ENCODE measurements at regions not wholly inside any gene's neighbourhood (a gene's known extent, or its start where the extent isn't known, plus 50 kb on each side); places are given as distances from the start of the nearest gene placed in this dataset.

DNA sequence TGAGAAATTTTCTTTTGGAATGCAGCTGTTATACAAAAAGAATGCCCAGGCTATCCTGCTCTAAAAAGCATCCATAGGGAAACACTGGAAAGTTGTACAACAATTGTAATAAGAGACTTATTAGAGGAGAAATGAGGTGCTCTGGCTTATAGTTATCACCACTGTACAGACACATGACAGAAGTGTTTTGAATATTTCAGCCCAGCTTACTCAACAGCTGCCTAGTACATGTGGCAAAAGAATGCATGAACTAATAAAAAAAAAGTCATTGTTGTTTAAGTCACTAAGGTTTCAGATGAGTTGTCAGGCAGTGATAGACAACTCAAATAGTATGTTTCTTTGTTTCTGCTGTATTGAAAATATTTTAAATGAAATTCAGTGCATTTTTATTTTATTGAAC is 307.7 kb downstream of the GPM6A start:
- intact Hi-C loops (cut with micrococcal nuclease): no loop called here
- CTCF ChIA-PET: no interaction called here
- Histone ChIP-seq H3K27me3 (ENCODE audit: insufficient read depth, low read length) (no peaks in the 10 kb centered on the region), H4K20me1 (ENCODE audit: insufficient read depth) (no peaks in the 10 kb centered on the region), H3K4me2 (ENCODE audit: low read length) (no peak overlapping the region), H3K27ac (ENCODE audit: low read depth, low read length) (no peak overlapping the region), H3K36me3 (ENCODE audit: control insufficient read depth in 1 of 2, insufficient read depth in 2 of 2, low read length in 2 of 2) (no peaks in the 10 kb centered on the region), H3K79me2 (ENCODE audit: insufficient read depth, low read length) (no peaks in the 10 kb centered on the region), H3K9me3 (ENCODE audit: control insufficient read depth in 1 of 2, insufficient read depth in 1 of 2, low read depth in 1 of 2, low read length in 2 of 2) (no peaks in the 10 kb centered on the region), H3K4me3 (replicated peaks in 1 of 2; ENCODE audit: low read depth in 1 of 2, low read length in 2 of 2) (no peak overlapping the region), H2AFZ (ENCODE audit: low read depth, low read length, poor library complexity, severe bottlenecking) (no peak overlapping the region), H3K9me2 (ENCODE audit: insufficient read depth) (no peaks in the 10 kb centered on the region), H3K9ac (ENCODE audit: low read length) (no peak overlapping the region), H3K4me1 (ENCODE audit: control insufficient read depth in 1 of 2, insufficient read depth in 2 of 2, low read length in 2 of 2) (no peaks in the 10 kb centered on the region)
- POLR2A ChIA-PET: no interaction called here
- RAD21 ChIA-PET (ENCODE audit: low non-redundant PET in 1 of 2, low total read pairs in 2 of 2, uncharacterized antibody in 2 of 2, unreplicated experiment in 2 of 2): no interaction called here
- ATAC-seq: no peak
- TF ChIP-seq ZNF274 (IDR thresholded peaks at IDR 0.05; ENCODE audit: low read depth, low read length) (no peak), SIN3A (IDR thresholded peaks at IDR 0.05; ENCODE audit: low read depth) (no peak), CEBPB (IDR thresholded peaks at IDR 0.05; ENCODE audit: low read depth) (no peak), TCF7L2 (IDR thresholded peaks at IDR 0.05; ENCODE audit: borderline replicate concordance, extremely low read depth, insufficient read depth, insufficient read length) (no peak), EZH2phosphoT487 (IDR thresholded peaks at IDR 0.05; ENCODE audit: borderline replicate concordance) (no peak), POLR2A (IDR thresholded peaks at IDR 0.05; ENCODE audit: borderline replicate concordance, extremely low read depth, insufficient read depth, insufficient read length) (no peak), CBX3 (IDR thresholded peaks at IDR 0.05; ENCODE audit: low read depth) (no peak), POLR2AphosphoS5 (IDR thresholded peaks at IDR 0.05; ENCODE audit: low read depth, low read length) (no peak), ELF1 (IDR thresholded peaks at IDR 0.05; ENCODE audit: borderline replicate concordance, low read depth) (no peak), ZFX (IDR thresholded peaks at IDR 0.05) (no peak), JUND (IDR thresholded peaks at IDR 0.05) (no peak), SRF (IDR thresholded peaks at IDR 0.05; ENCODE audit: low read depth) (no peak), FOSL1 (IDR thresholded peaks at IDR 0.05; ENCODE audit: low read depth) (no peak), SP1 (IDR thresholded peaks at IDR 0.05; ENCODE audit: low read depth) (no peak)
- TF ChIP-seq, protein P1, sequence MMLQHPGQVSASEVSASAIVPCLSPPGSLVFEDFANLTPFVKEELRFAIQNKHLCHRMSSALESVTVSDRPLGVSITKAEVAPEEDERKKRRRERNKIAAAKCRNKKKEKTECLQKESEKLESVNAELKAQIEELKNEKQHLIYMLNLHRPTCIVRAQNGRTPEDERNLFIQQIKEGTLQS (IDR thresholded peaks at IDR 0.05): no peak
- TF ChIP-seq, protein P2, sequence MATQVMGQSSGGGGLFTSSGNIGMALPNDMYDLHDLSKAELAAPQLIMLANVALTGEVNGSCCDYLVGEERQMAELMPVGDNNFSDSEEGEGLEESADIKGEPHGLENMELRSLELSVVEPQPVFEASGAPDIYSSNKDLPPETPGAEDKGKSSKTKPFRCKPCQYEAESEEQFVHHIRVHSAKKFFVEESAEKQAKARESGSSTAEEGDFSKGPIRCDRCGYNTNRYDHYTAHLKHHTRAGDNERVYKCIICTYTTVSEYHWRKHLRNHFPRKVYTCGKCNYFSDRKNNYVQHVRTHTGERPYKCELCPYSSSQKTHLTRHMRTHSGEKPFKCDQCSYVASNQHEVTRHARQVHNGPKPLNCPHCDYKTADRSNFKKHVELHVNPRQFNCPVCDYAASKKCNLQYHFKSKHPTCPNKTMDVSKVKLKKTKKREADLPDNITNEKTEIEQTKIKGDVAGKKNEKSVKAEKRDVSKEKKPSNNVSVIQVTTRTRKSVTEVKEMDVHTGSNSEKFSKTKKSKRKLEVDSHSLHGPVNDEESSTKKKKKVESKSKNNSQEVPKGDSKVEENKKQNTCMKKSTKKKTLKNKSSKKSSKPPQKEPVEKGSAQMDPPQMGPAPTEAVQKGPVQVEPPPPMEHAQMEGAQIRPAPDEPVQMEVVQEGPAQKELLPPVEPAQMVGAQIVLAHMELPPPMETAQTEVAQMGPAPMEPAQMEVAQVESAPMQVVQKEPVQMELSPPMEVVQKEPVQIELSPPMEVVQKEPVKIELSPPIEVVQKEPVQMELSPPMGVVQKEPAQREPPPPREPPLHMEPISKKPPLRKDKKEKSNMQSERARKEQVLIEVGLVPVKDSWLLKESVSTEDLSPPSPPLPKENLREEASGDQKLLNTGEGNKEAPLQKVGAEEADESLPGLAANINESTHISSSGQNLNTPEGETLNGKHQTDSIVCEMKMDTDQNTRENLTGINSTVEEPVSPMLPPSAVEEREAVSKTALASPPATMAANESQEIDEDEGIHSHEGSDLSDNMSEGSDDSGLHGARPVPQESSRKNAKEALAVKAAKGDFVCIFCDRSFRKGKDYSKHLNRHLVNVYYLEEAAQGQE (IDR thresholded peaks at IDR 0.05; ENCODE audit: low read depth): no peak
- TF ChIP-seq, protein P3, sequence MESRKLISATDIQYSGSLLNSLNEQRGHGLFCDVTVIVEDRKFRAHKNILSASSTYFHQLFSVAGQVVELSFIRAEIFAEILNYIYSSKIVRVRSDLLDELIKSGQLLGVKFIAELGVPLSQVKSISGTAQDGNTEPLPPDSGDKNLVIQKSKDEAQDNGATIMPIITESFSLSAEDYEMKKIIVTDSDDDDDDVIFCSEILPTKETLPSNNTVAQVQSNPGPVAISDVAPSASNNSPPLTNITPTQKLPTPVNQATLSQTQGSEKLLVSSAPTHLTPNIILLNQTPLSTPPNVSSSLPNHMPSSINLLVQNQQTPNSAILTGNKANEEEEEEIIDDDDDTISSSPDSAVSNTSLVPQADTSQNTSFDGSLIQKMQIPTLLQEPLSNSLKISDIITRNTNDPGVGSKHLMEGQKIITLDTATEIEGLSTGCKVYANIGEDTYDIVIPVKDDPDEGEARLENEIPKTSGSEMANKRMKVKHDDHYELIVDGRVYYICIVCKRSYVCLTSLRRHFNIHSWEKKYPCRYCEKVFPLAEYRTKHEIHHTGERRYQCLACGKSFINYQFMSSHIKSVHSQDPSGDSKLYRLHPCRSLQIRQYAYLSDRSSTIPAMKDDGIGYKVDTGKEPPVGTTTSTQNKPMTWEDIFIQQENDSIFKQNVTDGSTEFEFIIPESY (IDR thresholded peaks at IDR 0.05; ENCODE audit: extremely low read depth, insufficient replicate concordance, low read length): no peak
- no peak for DNase-seq (ENCODE audit: low read depth, low spot score)
- no TSS peak for BruUV-seq (replicated peaks)
